ENCODE measurements at regions not wholly inside any gene's neighbourhood (a gene's known extent, or its start where the extent isn't known, plus 50 kb on each side); places are given as distances from the start of the nearest gene placed in this dataset.

GRCh38 chr6:126227833-126228702 is 111.8 kb upstream of the CENPW start:
- no peak for DNase-seq (ENCODE audit: low read depth)
- no peak overlapping the region for H3K4me3 ChIP-seq (ENCODE audit: low read depth, low read length)
- TF ChIP-seq CTCF (IDR thresholded peaks at IDR 0.05; ENCODE audit: low read depth, low read length) (no peak), MAX (IDR thresholded peaks at IDR 0.05; ENCODE audit: low read depth, low read length) (no peak), POLR2A (IDR thresholded peaks at IDR 0.05; ENCODE audit: extremely low read depth, insufficient read length) (no peak), MYC (IDR thresholded peaks at IDR 0.05; ENCODE audit: low read depth, low read length) (no peak)

- DNase-seq (ENCODE audit: low read depth): no peak
- no peak overlapping the region for H3K4me3 ChIP-seq (ENCODE audit: low read depth, low read length)
- TF ChIP-seq POLR2A (IDR thresholded peaks at IDR 0.05; ENCODE audit: extremely low read depth, insufficient read length) (no peak), CTCF (IDR thresholded peaks at IDR 0.05; ENCODE audit: low read depth, low read length) (no peak), MYC (IDR thresholded peaks at IDR 0.05; ENCODE audit: low read depth, low read length) (no peak), MAX (IDR thresholded peaks at IDR 0.05; ENCODE audit: low read depth, low read length) (no peak)
These were observed 107.2 kb upstream of the CENPW start for GRCh38 chr6:126232671-126233070.

GRCh38 chr6:126233192-126233591 is 106.7 kb upstream of the CENPW start:
- DNase-seq (ENCODE audit: low read depth): no peak
- H3K4me3 ChIP-seq (ENCODE audit: low read depth, low read length): no peak overlapping the region
- TF ChIP-seq CTCF (IDR thresholded peaks at IDR 0.05; ENCODE audit: low read depth, low read length) (no peak), MYC (IDR thresholded peaks at IDR 0.05; ENCODE audit: low read depth, low read length) (no peak), MAX (IDR thresholded peaks at IDR 0.05; ENCODE audit: low read depth, low read length) (no peak), POLR2A (IDR thresholded peaks at IDR 0.05; ENCODE audit: extremely low read depth, insufficient read length) (no peak)

- no peak overlapping the region for H3K4me3 ChIP-seq (ENCODE audit: low read depth, low read length)
These were observed 104.6 kb upstream of the CENPW start for GRCh38 chr6:126235363-126235762.

GRCh38 chr6:126245077-126245476 is 94.8 kb upstream of the CENPW start:
- no peak overlapping the region for H3K4me3 ChIP-seq (ENCODE audit: low read depth, low read length)
- DNase-seq (ENCODE audit: low read depth): no peak
- no peak for TF ChIP-seq CTCF (IDR thresholded peaks at IDR 0.05; ENCODE audit: low read depth, low read length)
- TF ChIP-seq MAX (IDR thresholded peaks at IDR 0.05; ENCODE audit: low read depth, low read length): no peak
- no peak for TF ChIP-seq POLR2A (IDR thresholded peaks at IDR 0.05; ENCODE audit: extremely low read depth, insufficient read length)
- TF ChIP-seq MYC (IDR thresholded peaks at IDR 0.05; ENCODE audit: low read depth, low read length): no peak

More at GRCh38 chr6:126235363-126235762, 104.6 kb upstream of the CENPW start:
- TF ChIP-seq POLR2A (IDR thresholded peaks at IDR 0.05; ENCODE audit: extremely low read depth, insufficient read length) (no peak), MAX (IDR thresholded peaks at IDR 0.05; ENCODE audit: low read depth, low read length) (no peak), MYC (IDR thresholded peaks at IDR 0.05; ENCODE audit: low read depth, low read length) (no peak), CTCF (IDR thresholded peaks at IDR 0.05; ENCODE audit: low read depth, low read length) (no peak)
- DNase-seq (ENCODE audit: low read depth): no peak
